Mesendoderm (in vitro differentiated cells): ENCODE measurements at regions not wholly inside any gene's neighbourhood (a gene's known extent, or its start where the extent isn't known, plus 50 kb on each side); places are given as distances from the start of the nearest gene placed in this dataset.

Source experiments
- DNase-seq: peaks from one replicate; pipeline ENCODE4 v3.0.0; 2013
- H2AK5ac ChIP-seq: 2 replicates; pipeline ENCODE4 v1.6.1; 2013; ENCODE audit warnings: low read length, inconsistent platforms
- H2BK120ac ChIP-seq: 2 replicates; pipeline ENCODE4 v1.6.1; 2013; ENCODE audit warnings: low read depth, mild to moderate bottlenecking, low read length, moderate library complexity, mixed read lengths
- H2BK15ac ChIP-seq: replicated peaks from 2 replicates; pipeline ENCODE4 v1.6.1; 2013; ENCODE audit warnings: low read depth, mild to moderate bottlenecking, moderate library complexity
- H2BK5ac ChIP-seq: 2 replicates; pipeline ENCODE4 v1.6.1; 2013; ENCODE audit warnings: low read length, inconsistent platforms
- H3K18ac ChIP-seq: 2 replicates; pipeline ENCODE4 v1.6.1; 2013; ENCODE audit warnings: mild to moderate bottlenecking, low read length, mixed read lengths
- H3K23ac ChIP-seq: one replicate; pipeline ENCODE4 v1.6.1; 2013; ENCODE audit warnings: low read length
- H3K27ac ChIP-seq: 2 replicates; pipeline ENCODE4 v1.5.1; 2013; ENCODE audit warnings: low read depth, mild to moderate bottlenecking, inconsistent platforms, low read length, moderate library complexity
- H3K27me3 ChIP-seq: 2 replicates; pipeline ENCODE4 v1.6.1; 2013; ENCODE audit warnings: low read length, control low read depth, mild to moderate bottlenecking, inconsistent platforms; ENCODE audit not compliant: insufficient read depth, poor library complexity
- H3K36me3 ChIP-seq: 2 replicates; pipeline ENCODE4 v1.6.1; 2013; ENCODE audit warnings: low read length, inconsistent platforms; ENCODE audit not compliant: control insufficient read depth, insufficient read depth
- H3K4ac ChIP-seq: one replicate; pipeline ENCODE4 v1.6.1; 2013; ENCODE audit warnings: low read depth, mild to moderate bottlenecking, low read length, moderate library complexity
- H3K4me1 ChIP-seq: 2 replicates; pipeline ENCODE4 v1.6.1; 2013; ENCODE audit warnings: low read depth, low read length, inconsistent platforms; ENCODE audit not compliant: control insufficient read depth
- H3K4me2 ChIP-seq: 2 replicates; pipeline ENCODE4 v1.6.1; 2013; ENCODE audit warnings: low read length
- H3K4me3 ChIP-seq: 2 replicates; pipeline ENCODE4 v1.5.1; 2013; ENCODE audit warnings: mild to moderate bottlenecking, low read length
- H3K56ac ChIP-seq: one replicate; pipeline ENCODE4 v1.6.1; 2013; ENCODE audit warnings: low read length
- H3K79me1 ChIP-seq: 2 replicates; pipeline ENCODE4 v1.6.1; 2013; ENCODE audit warnings: low read length, inconsistent platforms
- H3K79me2 ChIP-seq: 2 replicates; pipeline ENCODE4 v1.6.1; 2013; ENCODE audit warnings: mild to moderate bottlenecking, low read length; ENCODE audit not compliant: control insufficient read depth, insufficient read depth
- H3K9ac ChIP-seq: 2 replicates; pipeline ENCODE4 v1.6.1; 2013; ENCODE audit warnings: low read length, inconsistent platforms
- H4K5ac ChIP-seq: one replicate; pipeline ENCODE4 v1.6.1; 2013; ENCODE audit warnings: low read length
- H4K8ac ChIP-seq: one replicate; pipeline ENCODE4 v1.6.1; 2013; ENCODE audit warnings: low read depth, mild to moderate bottlenecking, control low read depth, low read length, moderate library complexity
- WGBS: extraction: QIAGEN DNeasy Blood & Tissue Kit; methylation state at CpG from one replicate; pipeline ENCODE4 v1.1.7; 2013; ENCODE audit warnings: low lambda C conversion rate, missing lambda C conversion rate; ENCODE audit not compliant: insufficient coverage; ENCODE audit errors: extremely low coverage; 5-methylcytosine and 5-hydroxymethylcytosine counted together

DNA sequence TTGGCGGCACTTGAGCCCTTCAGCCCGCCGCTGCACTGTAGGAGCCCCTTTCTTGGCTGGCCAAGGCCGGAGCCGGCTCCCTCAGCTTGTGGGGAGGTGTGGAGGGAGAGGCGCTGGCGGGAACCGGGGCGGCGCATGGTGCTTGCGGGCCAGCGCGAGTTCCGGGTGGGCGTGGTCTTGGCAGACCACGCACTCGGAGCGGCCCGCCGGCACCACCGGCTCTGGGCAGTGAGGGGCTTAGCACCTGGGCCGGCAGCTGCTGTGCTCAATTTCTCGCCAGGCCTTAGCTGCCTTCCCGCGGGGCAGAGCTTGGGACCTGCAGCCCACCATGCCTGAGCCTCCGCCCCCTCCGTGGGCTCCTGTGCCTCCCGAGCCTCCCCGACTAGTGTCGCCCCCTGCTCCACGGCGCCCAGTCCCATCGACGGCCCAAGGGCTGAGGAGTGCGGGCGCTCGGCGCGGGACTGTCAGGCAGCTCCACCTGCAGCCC lies 673.7 kb upstream of the BRINP3 start:
- Histone ChIP-seq H3K79me2 (no peaks in the 10 kb centered on the region), H3K4me3 (no peak overlapping the region), H3K23ac (no peak overlapping the region), H3K27me3 (no peaks in the 10 kb centered on the region), H2BK5ac (no peak overlapping the region), H3K4me1 (no peaks in the 10 kb centered on the region), H4K8ac (no peak overlapping the region), H3K9ac (no peak overlapping the region), H3K36me3 (no peaks in the 10 kb centered on the region), H2BK15ac (no peak overlapping the region), H3K56ac (no peak overlapping the region), H2BK120ac (no peak overlapping the region), H3K4me2 (no peak overlapping the region), H2AK5ac (no peak overlapping the region), H4K5ac (no peak overlapping the region), H3K27ac (no peak overlapping the region), H3K18ac (no peak overlapping the region), H3K79me1 (no peaks in the 10 kb centered on the region), H3K4ac (no peak overlapping the region)
- DNase-seq = no peak
- no CpG with 5 or more reads among the region's 39 CpGs for WGBS

DNA sequence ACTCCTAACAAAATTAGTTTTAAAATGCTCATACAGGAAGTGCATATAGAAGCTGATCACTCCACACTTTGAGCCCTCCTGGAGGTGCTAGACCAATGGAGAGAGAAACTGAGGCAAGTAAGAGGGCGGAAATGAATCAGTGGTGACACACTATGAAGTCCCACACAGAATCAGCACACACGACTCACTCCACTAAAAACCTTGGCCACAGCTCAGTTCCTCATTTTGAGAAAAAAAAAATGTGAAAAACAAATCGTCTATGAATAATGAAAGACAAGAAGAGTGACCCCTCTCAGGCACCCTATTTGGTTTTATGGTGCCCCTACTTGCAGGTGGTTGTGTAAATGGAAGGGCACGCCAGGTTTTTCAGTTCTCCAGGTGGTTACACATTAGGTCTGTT lies 675.1 kb upstream of the BRINP3 start:
- Histone ChIP-seq H3K27ac (no peak overlapping the region), H3K56ac (no peak overlapping the region), H3K27me3 (no peaks in the 10 kb centered on the region), H3K23ac (no peak overlapping the region), H2BK5ac (no peak overlapping the region), H3K4me3 (no peak overlapping the region), H3K9ac (no peak overlapping the region), H2BK15ac (no peak overlapping the region), H2BK120ac (no peak overlapping the region), H3K79me1 (no peaks in the 10 kb centered on the region), H3K36me3 (no peaks in the 10 kb centered on the region), H3K4me1 (no peaks in the 10 kb centered on the region), H4K8ac (no peak overlapping the region), H3K79me2 (no peaks in the 10 kb centered on the region), H3K4me2 (no peak overlapping the region), H4K5ac (no peak overlapping the region), H3K18ac (no peak overlapping the region), H3K4ac (no peak overlapping the region), H2AK5ac (no peak overlapping the region)
- no CpG with 5 or more reads among the region's 4 CpGs for WGBS
- no peak for DNase-seq

DNA sequence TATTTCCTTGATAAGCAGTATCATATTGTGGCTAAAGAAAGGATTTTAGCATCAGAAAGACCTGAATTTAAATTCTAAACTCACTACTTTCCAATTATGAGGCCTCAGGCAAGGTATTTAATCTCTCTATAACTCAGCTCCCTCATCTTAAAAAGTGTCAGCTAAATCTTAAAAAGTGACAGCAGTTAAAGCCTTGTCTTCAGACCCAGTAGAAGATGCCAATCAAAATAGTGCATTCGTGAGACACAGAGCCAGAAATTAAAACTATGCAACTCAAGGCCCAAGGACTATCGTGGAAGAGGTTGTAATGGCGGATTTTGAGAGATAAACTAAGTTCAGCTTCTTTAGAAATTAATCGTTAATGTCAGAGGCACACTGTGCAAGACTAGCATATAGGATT lies 677.5 kb upstream of the BRINP3 start:
- H3K27ac ChIP-seq = no peak overlapping the region

DNA sequence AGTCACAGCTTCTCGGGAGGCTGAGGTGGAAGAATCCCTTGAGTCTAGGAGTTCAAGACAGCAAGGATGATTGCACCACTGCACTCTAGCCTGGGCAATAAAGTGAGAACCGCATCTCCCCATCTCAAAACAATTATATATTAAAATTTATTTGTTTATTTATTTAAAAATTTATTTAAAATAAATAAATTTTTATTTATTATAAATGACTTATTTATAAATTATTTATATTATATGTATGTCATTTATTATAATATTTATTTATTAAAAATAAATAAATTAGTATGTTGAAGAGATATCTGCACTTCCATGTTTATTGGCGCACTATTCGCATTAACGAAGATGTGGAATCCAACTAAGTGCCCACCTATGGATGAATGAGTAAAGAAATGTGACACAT lies 683.2 kb upstream of the BRINP3 start:
- Histone ChIP-seq H3K4me3 (no peak overlapping the region), H3K9ac (no peak overlapping the region), H3K36me3 (no peaks in the 10 kb centered on the region), H2AK5ac (no peak overlapping the region), H3K18ac (no peak overlapping the region), H3K27me3 (no peaks in the 10 kb centered on the region), H3K23ac (no peak overlapping the region), H3K4ac (no peak overlapping the region), H3K79me1 (no peaks in the 10 kb centered on the region), H2BK5ac (no peak overlapping the region), H3K4me2 (no peak overlapping the region), H3K79me2 (no peaks in the 10 kb centered on the region), H3K27ac (no peak overlapping the region), H3K56ac (no peak overlapping the region), H2BK15ac (no peak overlapping the region), H4K8ac (no peak overlapping the region), H4K5ac (no peak overlapping the region), H3K4me1 (no peaks in the 10 kb centered on the region), H2BK120ac (no peak overlapping the region)
- no CpG with 5 or more reads among the region's 5 CpGs for WGBS
- no peak for DNase-seq

More for the DNA sequence above, 677.5 kb upstream of the BRINP3 start:
- H3K4me2 ChIP-seq = no peak overlapping the region
- no peak overlapping the region for H3K56ac ChIP-seq
- no CpG with 5 or more reads among the region's 4 CpGs for WGBS
- no peak overlapping the region for H3K18ac ChIP-seq
- no peaks in the 10 kb centered on the region for H3K4me1 ChIP-seq
- H3K23ac ChIP-seq = no peak overlapping the region
- no peaks in the 10 kb centered on the region for H3K27me3 ChIP-seq
- no peaks in the 10 kb centered on the region for H3K36me3 ChIP-seq
- no peaks in the 10 kb centered on the region for H3K79me1 ChIP-seq
- DNase-seq = no peak
- no peak overlapping the region for H2BK120ac ChIP-seq
- H2BK5ac ChIP-seq = no peak overlapping the region
- no peak overlapping the region for H3K4ac ChIP-seq
- no peak overlapping the region for H3K4me3 ChIP-seq
- H3K9ac ChIP-seq = no peak overlapping the region
- H3K79me2 ChIP-seq = no peaks in the 10 kb centered on the region
- H2BK15ac ChIP-seq = no peak overlapping the region
- H4K5ac ChIP-seq = no peak overlapping the region
- no peak overlapping the region for H4K8ac ChIP-seq
- H2AK5ac ChIP-seq = no peak overlapping the region

DNA sequence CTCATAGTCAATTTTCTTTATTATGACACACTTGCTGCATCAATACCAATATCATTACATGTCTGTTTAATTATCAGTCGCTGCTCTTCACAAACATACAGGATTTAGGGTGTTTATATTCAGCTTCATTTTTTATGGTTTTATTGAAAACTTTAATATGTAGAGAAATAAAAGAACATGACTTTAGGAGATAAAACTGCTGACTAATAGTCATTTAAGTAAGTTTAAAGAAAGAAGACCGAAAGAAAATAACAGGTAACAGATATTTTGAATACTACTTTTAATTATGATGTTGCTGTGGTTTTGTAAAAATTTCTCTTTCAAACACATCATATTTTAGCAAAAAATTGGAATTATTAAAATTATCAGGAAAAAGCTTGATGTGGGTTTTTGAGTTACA lies 685.1 kb upstream of the BRINP3 start:
- H4K8ac ChIP-seq = no peak overlapping the region
- no peak overlapping the region for H2AK5ac ChIP-seq
- H3K4ac ChIP-seq = no peak overlapping the region
- WGBS = no CpG with 5 or more reads among the region's 2 CpGs
- H3K36me3 ChIP-seq = no peaks in the 10 kb centered on the region
- no peaks in the 10 kb centered on the region for H3K79me1 ChIP-seq
- no peak overlapping the region for H2BK120ac ChIP-seq
- no peaks in the 10 kb centered on the region for H3K79me2 ChIP-seq
- no peak overlapping the region for H3K4me3 ChIP-seq
- no peak overlapping the region for H3K18ac ChIP-seq
- DNase-seq = no peak
- no peak overlapping the region for H3K9ac ChIP-seq
- no peak overlapping the region for H2BK5ac ChIP-seq
- H3K27me3 ChIP-seq = no peaks in the 10 kb centered on the region
- H3K4me2 ChIP-seq = no peak overlapping the region
- no peak overlapping the region for H3K56ac ChIP-seq
- H2BK15ac ChIP-seq = no peak overlapping the region
- no peak overlapping the region for H3K23ac ChIP-seq
- no peaks in the 10 kb centered on the region for H3K4me1 ChIP-seq
- no peak overlapping the region for H4K5ac ChIP-seq
- no peak overlapping the region for H3K27ac ChIP-seq

DNA sequence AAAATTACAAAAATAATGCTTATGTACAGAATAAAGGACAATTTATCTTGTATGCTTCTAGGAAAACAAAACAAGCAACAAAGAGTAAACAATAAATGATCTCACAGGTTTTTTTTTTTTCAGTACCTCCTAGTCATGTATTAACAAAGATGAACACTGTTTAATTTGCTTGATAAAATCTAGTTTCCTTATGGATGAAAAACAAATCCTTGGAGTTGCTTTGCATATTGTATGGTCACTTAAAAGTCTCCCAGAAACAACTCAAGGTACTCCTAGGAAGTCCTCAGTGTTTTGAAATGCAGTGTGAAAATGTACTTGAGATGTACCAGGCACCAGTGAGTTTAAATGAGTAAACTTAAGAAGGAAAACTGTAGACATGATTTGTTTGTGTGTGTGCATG lies 686.0 kb upstream of the BRINP3 start:
- no peak overlapping the region for H4K5ac ChIP-seq
- no peaks in the 10 kb centered on the region for H3K4me1 ChIP-seq
- H3K79me1 ChIP-seq = no peaks in the 10 kb centered on the region
- H3K4me3 ChIP-seq = no peak overlapping the region
- no peaks in the 10 kb centered on the region for H3K79me2 ChIP-seq
- no peak overlapping the region for H3K4ac ChIP-seq
- H2AK5ac ChIP-seq = no peak overlapping the region
- no peak overlapping the region for H2BK5ac ChIP-seq
- no peak overlapping the region for H3K56ac ChIP-seq
- DNase-seq = no peak
- H3K27ac ChIP-seq = no peak overlapping the region
- H2BK120ac ChIP-seq = no peak overlapping the region
- no peak overlapping the region for H3K18ac ChIP-seq
- H3K4me2 ChIP-seq = no peak overlapping the region
- no peaks in the 10 kb centered on the region for H3K36me3 ChIP-seq
- H3K23ac ChIP-seq = no peak overlapping the region
- no peak overlapping the region for H4K8ac ChIP-seq
- no peaks in the 10 kb centered on the region for H3K27me3 ChIP-seq
- no peak overlapping the region for H2BK15ac ChIP-seq
- no peak overlapping the region for H3K9ac ChIP-seq
